ENCODE measurements at regions not wholly inside any gene's neighbourhood (a gene's known extent, or its start where the extent isn't known, plus 50 kb on each side); places are given as distances from the start of the nearest gene placed in this dataset.
"Not testable (repeated sequence)": the region's sequence is repeated elsewhere in the genome, so short reads cannot be mapped to it uniquely, and the experiment has no call there.

DNA sequence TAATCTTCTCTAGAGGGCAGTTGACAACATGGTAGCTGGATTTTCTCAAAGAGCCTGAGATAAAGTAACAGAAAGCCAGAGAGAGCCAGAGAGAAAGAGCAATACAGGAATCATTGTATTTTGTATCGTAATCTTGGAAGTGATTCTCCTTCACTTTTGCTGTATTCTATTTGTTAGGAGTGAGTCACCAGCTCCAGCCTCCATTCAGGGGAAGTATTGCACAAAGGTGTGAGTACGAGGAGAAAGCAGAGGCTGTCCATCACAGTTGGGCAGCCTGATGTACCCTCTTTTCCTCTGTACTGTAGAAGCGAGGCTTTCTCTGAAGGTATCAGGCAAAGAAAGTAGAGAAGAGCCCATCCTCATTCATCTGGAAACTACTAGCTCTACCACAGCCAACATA, 176.8 kb downstream of the KCNS3 start:
- H3K4me3 Mint-ChIP-seq: no peak overlapping the region
- no peaks in the 10 kb centered on the region for H3K36me3 Mint-ChIP-seq
- no peaks in the 10 kb centered on the region for H3K9me3 Mint-ChIP-seq
- DNase-seq (no peak), ATAC-seq (replicated peaks) (no peak)
- no peak overlapping the region for H3K27ac Mint-ChIP-seq
- peaks cover 3 to 5% of the 10 kb centered on the region in 2 donors for H3K27me3 Mint-ChIP-seq
- no peaks in the 10 kb centered on the region for H3K4me1 Mint-ChIP-seq

DNA sequence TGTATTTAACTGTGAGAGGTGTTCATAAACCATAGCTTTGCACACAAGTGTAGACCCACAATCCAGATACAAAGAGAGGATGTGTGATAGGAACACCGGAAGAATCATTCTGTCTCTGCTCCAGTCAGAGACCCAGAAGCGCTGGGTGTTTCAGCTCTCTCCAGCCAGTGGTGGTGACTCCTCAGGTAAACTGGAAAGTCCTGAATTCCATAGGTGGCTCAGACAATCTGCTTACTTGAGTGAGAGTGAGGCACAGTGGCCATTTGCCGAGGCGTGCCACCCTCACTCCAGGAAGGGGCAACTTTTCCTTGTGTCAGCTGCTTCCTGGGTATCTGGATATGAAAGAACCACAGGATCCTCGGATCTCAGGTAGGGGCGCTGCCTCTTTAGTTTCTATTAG, 171.5 kb downstream of the KCNS3 start:
- peaks cover 5 to 11% of the 10 kb centered on the region in 2 donors for H3K27me3 Mint-ChIP-seq
- ATAC-seq (replicated peaks): no peak
- no peaks in the 10 kb centered on the region for H3K36me3 Mint-ChIP-seq
- H3K27ac Mint-ChIP-seq: no peak overlapping the region
- no peak overlapping the region for H3K4me3 Mint-ChIP-seq
- no peaks in the 10 kb centered on the region for H3K9me3 Mint-ChIP-seq
- no peaks in the 10 kb centered on the region for H3K4me1 Mint-ChIP-seq
- DNase-seq: no peak

DNA sequence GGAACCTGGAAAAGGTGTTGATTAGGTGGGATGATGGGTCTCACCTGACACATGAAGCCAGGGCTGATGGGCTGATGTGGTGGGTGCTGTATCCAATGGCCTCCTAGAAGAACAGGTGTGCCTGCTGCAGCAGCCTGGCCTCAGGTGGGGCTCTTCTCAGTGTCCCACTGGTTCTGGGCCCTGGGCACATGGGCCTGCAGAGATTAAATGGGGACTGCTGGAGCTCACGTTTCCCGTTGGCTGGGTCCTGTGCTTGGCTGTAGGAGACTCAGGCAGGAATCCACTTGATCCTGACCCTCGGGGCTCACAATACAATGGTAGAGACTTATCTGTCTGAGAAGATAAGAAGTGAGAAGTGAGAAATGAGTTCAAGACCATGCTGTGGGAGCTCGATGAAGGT, 170.9 kb downstream of the KCNS3 start:
- Mint-ChIP-seq H3K27me3 (peaks cover 5 to 11% of the 10 kb centered on the region in 2 donors), H3K27ac (no peak overlapping the region), H3K4me3 (no peak overlapping the region), H3K9me3 (no peaks in the 10 kb centered on the region), H3K36me3 (no peaks in the 10 kb centered on the region), H3K4me1 (no peaks in the 10 kb centered on the region)
- ATAC-seq (replicated peaks) (no peak), DNase-seq (no peak)

DNA sequence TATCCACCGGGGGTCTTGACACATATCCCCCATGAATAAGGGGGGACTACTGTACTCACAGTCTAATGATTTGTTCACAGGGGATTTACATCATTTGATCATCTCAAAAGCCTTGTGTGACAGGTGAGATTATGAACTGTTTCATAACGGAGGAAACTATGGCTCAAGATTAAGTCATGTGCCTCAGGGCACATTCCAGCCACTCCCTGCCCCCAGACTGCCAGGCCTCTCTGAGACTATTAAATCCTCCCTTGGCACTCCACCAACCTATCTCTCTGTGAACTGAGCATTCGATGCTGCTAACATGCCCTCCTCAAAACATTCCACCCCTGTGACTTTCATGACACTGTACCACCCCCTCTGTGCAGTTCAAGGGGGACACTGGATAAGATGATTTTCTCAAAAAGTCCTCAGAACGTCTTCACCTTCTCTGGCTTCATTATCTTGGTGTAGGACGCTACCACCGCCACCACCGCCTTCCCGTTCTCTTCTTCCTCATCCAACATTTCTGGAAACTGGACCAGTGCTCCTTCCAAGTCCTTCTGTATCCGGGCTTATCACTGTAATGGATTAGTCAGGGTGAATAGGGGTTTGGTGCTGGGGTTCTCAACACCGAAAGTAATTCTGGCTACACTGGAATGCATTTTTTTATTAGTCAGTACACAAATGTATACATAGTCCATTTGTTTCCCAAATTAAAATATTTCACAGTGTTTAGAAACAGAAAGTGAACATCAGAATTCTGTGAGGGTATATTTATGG, 169.6 kb downstream of the KCNS3 start:
- H3K36me3 Mint-ChIP-seq: no peaks in the 10 kb centered on the region
- no peak for ATAC-seq (replicated peaks)
- no peak overlapping the region for H3K4me3 Mint-ChIP-seq
- no peak for DNase-seq
- no peak overlapping the region for H3K27ac Mint-ChIP-seq
- no peaks in the 10 kb centered on the region for H3K4me1 Mint-ChIP-seq
- H3K9me3 Mint-ChIP-seq: no peaks in the 10 kb centered on the region
- peaks cover 5 to 8% of the 10 kb centered on the region in 2 donors for H3K27me3 Mint-ChIP-seq

DNA sequence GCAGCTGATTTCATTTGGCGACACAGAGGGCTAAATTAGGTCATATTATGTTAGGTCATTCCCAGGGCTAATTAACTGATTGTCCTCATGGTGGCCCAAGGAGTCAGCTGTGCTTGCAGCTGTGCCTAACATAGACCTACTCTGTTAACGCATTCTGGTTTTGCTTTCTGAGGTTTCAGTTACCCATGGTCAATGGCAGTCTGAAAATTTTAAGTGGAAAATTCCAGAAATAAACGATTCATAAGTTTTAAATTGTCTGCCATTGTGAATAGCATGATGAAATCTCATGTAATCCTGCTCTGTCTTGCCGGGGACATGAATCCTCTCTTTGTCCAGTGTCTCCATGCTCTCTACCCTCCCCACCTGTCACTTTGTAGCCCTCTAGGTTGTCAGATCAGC, 168.7 kb downstream of the KCNS3 start:
- Mint-ChIP-seq H3K27ac (no peak overlapping the region), H3K27me3 (peaks cover 5 to 8% of the 10 kb centered on the region in 2 donors), H3K4me1 (no peaks in the 10 kb centered on the region), H3K9me3 (no peaks in the 10 kb centered on the region), H3K36me3 (no peaks in the 10 kb centered on the region), H3K4me3 (no peak overlapping the region)
- no peak for ATAC-seq (replicated peaks)
- no peak for DNase-seq

DNA sequence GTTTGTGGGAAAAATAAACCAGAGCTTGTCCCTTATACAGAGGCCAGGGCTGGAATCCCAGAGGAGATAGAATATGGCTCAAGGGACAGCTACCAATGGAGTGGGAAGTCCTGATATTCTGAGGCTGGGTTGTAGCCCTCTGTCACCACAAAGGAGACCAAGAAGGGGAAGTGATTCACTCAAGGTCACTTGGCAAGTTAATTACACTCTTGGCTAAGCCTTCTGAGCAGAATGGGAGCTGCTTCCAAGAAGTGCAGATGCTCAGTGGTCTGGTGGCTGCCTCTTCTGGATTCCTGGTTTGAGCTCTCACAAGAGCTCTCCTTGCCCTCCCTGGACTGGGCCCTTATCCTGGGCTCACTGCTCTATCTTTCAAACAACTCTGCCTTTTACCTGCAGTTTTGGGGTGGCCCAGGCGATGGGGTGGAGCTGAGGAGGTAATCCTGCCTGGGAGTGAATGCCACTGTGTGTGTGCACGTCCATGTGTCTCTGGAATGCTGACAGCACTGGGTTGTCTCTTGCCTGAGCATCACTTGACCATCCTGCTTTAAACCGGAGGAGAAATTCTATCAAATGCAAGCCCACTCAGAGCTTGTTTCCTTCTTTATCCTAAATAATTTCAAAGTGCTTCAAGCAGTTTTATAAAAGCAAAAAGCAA, 168.2 kb downstream of the KCNS3 start:
- H3K27me3 Mint-ChIP-seq: peaks cover 8 to 10% of the 10 kb centered on the region in 2 donors
- no peaks in the 10 kb centered on the region for H3K4me1 Mint-ChIP-seq
- no peak overlapping the region for H3K27ac Mint-ChIP-seq
- no peaks in the 10 kb centered on the region for H3K36me3 Mint-ChIP-seq
- no peak overlapping the region for H3K4me3 Mint-ChIP-seq
- no peak for ATAC-seq (replicated peaks)
- DNase-seq: no peak
- H3K9me3 Mint-ChIP-seq: no peaks in the 10 kb centered on the region

DNA sequence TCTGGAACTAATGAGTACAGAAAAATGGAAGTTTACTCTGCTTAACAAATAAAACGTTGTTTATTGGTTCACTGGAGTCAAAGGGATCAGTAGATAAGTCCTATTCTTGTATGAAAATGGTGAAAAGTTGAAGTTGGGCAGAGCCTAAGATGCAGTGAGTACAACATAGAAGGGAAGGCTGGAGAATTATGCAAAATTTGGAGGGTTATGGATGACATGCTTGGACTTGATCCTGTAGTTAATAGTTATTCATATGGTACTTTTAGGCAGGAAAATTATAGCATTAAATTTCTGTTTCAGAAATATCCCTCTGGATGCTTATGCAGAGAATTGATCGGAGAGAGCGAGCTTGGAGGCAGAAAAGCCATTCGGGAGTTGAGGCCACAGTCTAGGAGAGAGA, 167.6 kb downstream of the KCNS3 start:
- no peak overlapping the region for H3K4me3 Mint-ChIP-seq

DNA sequence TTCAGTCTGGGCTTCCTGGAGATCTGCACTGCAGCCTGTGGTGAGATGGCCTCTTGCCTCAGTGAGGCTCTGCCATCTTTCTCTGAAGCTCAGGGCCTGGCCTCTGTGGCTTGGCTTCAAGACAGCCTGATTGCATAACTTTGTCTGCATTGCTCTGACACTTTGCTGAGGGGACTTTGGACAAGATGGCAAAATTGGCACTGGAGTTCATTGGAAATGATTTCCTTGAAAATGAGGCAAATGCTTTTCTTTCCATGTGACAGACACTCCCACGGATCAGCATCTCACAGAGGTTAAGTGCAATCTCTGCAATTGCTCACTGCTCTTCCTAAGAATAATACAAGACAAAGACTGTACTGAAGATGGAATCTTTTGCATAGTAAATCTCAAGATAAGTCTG, 166.8 kb downstream of the KCNS3 start:
- no peak for DNase-seq
- Mint-ChIP-seq H3K36me3 (no peaks in the 10 kb centered on the region), H3K9me3 (no peaks in the 10 kb centered on the region), H3K27ac (no peak overlapping the region), H3K4me1 (no peaks in the 10 kb centered on the region), H3K27me3 (peaks cover 6 to 8% of the 10 kb centered on the region in 2 donors), H3K4me3 (no peak overlapping the region)
- no peak for ATAC-seq (replicated peaks)

More for the DNA sequence above, 167.6 kb downstream of the KCNS3 start:
- H3K9me3 Mint-ChIP-seq: no peaks in the 10 kb centered on the region
- ATAC-seq (replicated peaks) (no peak), DNase-seq (no peak)
- no peaks in the 10 kb centered on the region for H3K36me3 Mint-ChIP-seq
- peaks cover 7 to 8% of the 10 kb centered on the region in 2 donors for H3K27me3 Mint-ChIP-seq
- H3K27ac Mint-ChIP-seq: no peak overlapping the region
- no peaks in the 10 kb centered on the region for H3K4me1 Mint-ChIP-seq

DNA sequence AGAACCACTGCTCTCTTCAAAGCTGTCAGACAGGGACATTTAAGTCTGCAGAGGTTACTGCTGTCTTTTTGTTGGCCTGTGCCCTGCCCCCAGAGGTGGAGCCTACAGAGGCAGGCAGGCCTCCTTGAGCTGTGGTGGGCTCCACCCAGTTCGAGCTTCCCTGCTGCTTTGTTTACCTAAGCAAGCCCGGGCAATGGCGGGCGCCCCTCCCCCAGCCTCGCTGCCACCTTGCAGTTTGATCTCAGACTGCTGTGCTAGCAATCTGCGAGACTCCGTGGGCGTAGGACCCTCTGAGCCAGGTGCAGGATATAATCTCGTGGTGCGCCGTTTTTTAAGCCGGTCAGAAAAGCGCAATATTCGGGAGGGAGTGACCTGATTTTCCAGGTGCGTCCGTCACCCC, 138.9 kb downstream of the KCNS3 start:
- Mint-ChIP-seq H3K9me3 (peaks cover 17 to 22% of the 10 kb centered on the region in 2 donors), H3K27me3 (peaks cover 0 to 16% of the 10 kb centered on the region in 2 donors)
- H3K4me3 Mint-ChIP-seq; ATAC-seq (replicated peaks); H3K4me1 Mint-ChIP-seq; H3K36me3 Mint-ChIP-seq; DNase-seq; H3K27ac Mint-ChIP-seq: not testable (repeated sequence)

GRCh38 chr2:18009891-18010290, 131.4 kb downstream of the KCNS3 start:
- no peak overlapping the region for H3K27ac Mint-ChIP-seq
- no peaks in the 10 kb centered on the region for H3K36me3 Mint-ChIP-seq
- ATAC-seq (replicated peaks) (no peak), DNase-seq (no peak)
- H3K9me3 Mint-ChIP-seq: peaks cover 7% of the 10 kb centered on the region in 2 donors
- peaks cover 0 to under 1% of the 10 kb centered on the region in 2 donors for H3K27me3 Mint-ChIP-seq
- no peaks in the 10 kb centered on the region for H3K4me1 Mint-ChIP-seq
- H3K4me3 Mint-ChIP-seq: no peak overlapping the region

- Mint-ChIP-seq H3K4me3 (no peak overlapping the region), H3K4me1 (no peaks in the 10 kb centered on the region), H3K27ac (no peak overlapping the region), H3K27me3 (peaks cover 0 to 6% of the 10 kb centered on the region in 2 donors), H3K9me3 (peaks cover 14 to 23% of the 10 kb centered on the region in 2 donors), H3K36me3 (no peaks in the 10 kb centered on the region)
- DNase-seq (no peak), ATAC-seq (replicated peaks) (no peak)
Observed at GRCh38 chr2:18005411-18005810, 126.9 kb downstream of the KCNS3 start.

- no peak for ATAC-seq (replicated peaks)
- H3K27me3 Mint-ChIP-seq: peaks cover under 1 to 12% of the 10 kb centered on the region in 2 donors
Observed at GRCh38 chr2:18001671-18002070, 123.2 kb downstream of the KCNS3 start.

GRCh38 chr2:17996978-17997377, 118.5 kb downstream of the KCNS3 start:
- H3K27ac Mint-ChIP-seq: no peak overlapping the region
- no peak for DNase-seq
- H3K4me3 Mint-ChIP-seq: no peak overlapping the region
- peaks cover 19 to 25% of the 10 kb centered on the region in 2 donors for H3K9me3 Mint-ChIP-seq
- H3K4me1 Mint-ChIP-seq: no peaks in the 10 kb centered on the region
- peaks cover 0 to 2% of the 10 kb centered on the region in 2 donors for H3K36me3 Mint-ChIP-seq
- ATAC-seq (replicated peaks): no peak
- peaks cover 8 to 17% of the 10 kb centered on the region in 2 donors for H3K27me3 Mint-ChIP-seq

More at GRCh38 chr2:18001671-18002070, 123.2 kb downstream of the KCNS3 start:
- Mint-ChIP-seq H3K27ac (no peak overlapping the region), H3K36me3 (peaks cover 0 to 2% of the 10 kb centered on the region in 2 donors), H3K4me3 (no peak overlapping the region), H3K9me3 (peaks cover 21 to 29% of the 10 kb centered on the region in 2 donors), H3K4me1 (no peaks in the 10 kb centered on the region)
- DNase-seq: no peak

DNA sequence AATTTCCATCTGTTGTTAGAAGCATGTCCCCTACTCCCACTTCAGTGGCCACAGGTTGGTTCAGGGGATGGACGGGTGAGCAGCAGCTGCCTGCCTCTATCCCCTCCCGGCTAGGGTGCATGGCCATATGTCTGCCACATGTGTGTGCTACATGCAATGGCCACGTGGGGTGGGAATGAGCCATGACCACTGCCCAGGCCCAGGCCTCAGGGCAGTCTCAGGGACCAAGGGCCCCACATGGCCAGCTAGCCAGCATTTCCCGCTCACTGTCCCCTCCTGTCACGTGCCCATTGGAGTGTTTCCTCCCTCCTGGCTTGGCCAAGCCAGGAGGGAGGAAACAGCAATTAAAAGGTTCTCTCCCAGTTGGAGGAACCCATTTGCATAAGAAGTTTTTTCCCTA, 117.1 kb downstream of the KCNS3 start:
- no peak for DNase-seq
- no peak for ATAC-seq (replicated peaks)

More for the DNA sequence above, 117.1 kb downstream of the KCNS3 start:
- Mint-ChIP-seq H3K9me3 (peaks cover 13 to 21% of the 10 kb centered on the region in 2 donors), H3K4me1 (no peaks in the 10 kb centered on the region), H3K27me3 (peaks cover 8 to 17% of the 10 kb centered on the region in 2 donors), H3K4me3 (no peak overlapping the region), H3K36me3 (peaks cover 0 to 2% of the 10 kb centered on the region in 2 donors), H3K27ac (no peak overlapping the region)
